IMR-90 (cell line): ENCODE measurements at regions not wholly inside any gene's neighbourhood (a gene's known extent, or its start where the extent isn't known, plus 50 kb on each side); places are given as distances from the start of the nearest gene placed in this dataset.

Experiments used
- ATAC-seq: fragments of 200-7000 bp; cut with Tn5 transposase; 2 replicates; pipeline ENCODE4 v1.9.1; 2020; ENCODE audit warnings: low read depth, mild to moderate bottlenecking, moderate library complexity
- BruUV-seq: library from RNA; stranded (reverse); fragments of 400-500 nt; replicated peaks from 2 replicates; lab custom pipeline; 2021; lab: Mats Ljungman, UMichigan
- CTCF ChIA-PET: fragments of 300-600 bp; formaldehyde crosslinking; extraction: SDS; loops from one replicate; lab custom pipeline; 2021; ENCODE audit warnings: antibody characterized with exemption; lab: Yijun Ruan, JAX
- POLR2A ChIA-PET: fragments of 300-600 bp; sonication (Branson Sonifier 250); formaldehyde crosslinking; loops from one replicate; lab custom pipeline; 2022; ENCODE audit warnings: antibody characterized with exemption; ENCODE audit not compliant: unreplicated experiment; lab: Charles Lee
- DNase-seq: peaks from one replicate; pipeline ENCODE4 v3.0.0; 2013
- H2AFZ ChIP-seq: replicated peaks from 2 replicates; pipeline ENCODE3; 2013; ENCODE audit warnings: low read length, mild to moderate bottlenecking; ENCODE audit not compliant: poor library complexity
- H2AK5ac ChIP-seq: 2 replicates; pipeline ENCODE4 v1.6.1; 2013; ENCODE audit warnings: low read depth, low read length, inconsistent platforms
- H2AK9ac ChIP-seq: replicated peaks from 2 replicates; pipeline ENCODE3; 2013; ENCODE audit warnings: mild to moderate bottlenecking, low read depth, low read length, moderate library complexity; ENCODE audit not compliant: poor library complexity
- H2BK120ac ChIP-seq: 2 replicates; pipeline ENCODE4 v1.6.1; 2013; ENCODE audit warnings: low read depth, low read length, inconsistent platforms
- H2BK15ac ChIP-seq: 3 replicates; pipeline ENCODE4 v1.6.1; 2013; ENCODE audit warnings: low read depth, low read length, inconsistent platforms
- H2BK20ac ChIP-seq: 2 replicates; pipeline ENCODE4 v1.6.1; 2013; ENCODE audit warnings: low read depth, mild to moderate bottlenecking, inconsistent platforms, low read length, moderate library complexity
- H2BK5ac ChIP-seq: 2 replicates; pipeline ENCODE4 v1.6.1; 2013; ENCODE audit warnings: mild to moderate bottlenecking, low read depth, low read length, inconsistent platforms; ENCODE audit not compliant: poor library complexity, severe bottlenecking
- H3K14ac ChIP-seq: replicated peaks from 2 replicates; pipeline ENCODE4 v1.6.1; 2013; ENCODE audit warnings: low read depth, low read length, inconsistent platforms
- H3K18ac ChIP-seq: 2 replicates; pipeline ENCODE4 v1.6.1; 2013; ENCODE audit warnings: low read depth, low read length, control low read depth
- H3K23ac ChIP-seq: 2 replicates; pipeline ENCODE4 v1.6.1; 2013; ENCODE audit warnings: low read depth, low read length, inconsistent platforms
- H3K27ac ChIP-seq: 2 replicates; pipeline ENCODE4 v1.5.1; 2013; ENCODE audit warnings: mild to moderate bottlenecking, control low read depth, low read length; ENCODE audit not compliant: insufficient read depth
- H3K27me3 ChIP-seq: 2 replicates; pipeline ENCODE4 v1.6.1; 2013; ENCODE audit warnings: low read length; ENCODE audit not compliant: control insufficient read depth, insufficient read depth
- H3K36me3 ChIP-seq: 2 replicates; pipeline ENCODE4 v1.6.1; 2013; ENCODE audit warnings: low read length, mixed read lengths; ENCODE audit not compliant: control insufficient read depth, insufficient read depth
- H3K4ac ChIP-seq: 2 replicates; pipeline ENCODE4 v1.6.1; 2013; ENCODE audit warnings: low read depth, low read length, inconsistent platforms
- H3K4me1 ChIP-seq: 2 replicates; pipeline ENCODE4 v1.6.1; 2013; ENCODE audit warnings: low read length, mixed read lengths; ENCODE audit not compliant: control insufficient read depth, insufficient read depth
- H3K4me2 ChIP-seq: 2 replicates; pipeline ENCODE4 v1.6.1; 2013; ENCODE audit warnings: low read depth, mild to moderate bottlenecking, control low read depth, low read length, moderate library complexity
- H3K4me3 ChIP-seq: 2 replicates; pipeline ENCODE4 v1.5.1; 2013; ENCODE audit warnings: low read depth, mild to moderate bottlenecking, control low read depth, low read length, moderate library complexity; ENCODE audit not compliant: insufficient read depth
- H3K56ac ChIP-seq: 2 replicates; pipeline ENCODE4 v1.6.1; 2013; ENCODE audit warnings: low read length, inconsistent platforms; ENCODE audit not compliant: insufficient read depth; ENCODE audit errors: extremely low read depth
- H3K79me1 ChIP-seq, 2 experiments: 2 replicates each; pipeline ENCODE4 v1.6.1; 2013; ENCODE audit warnings: low read length in 2 of 2, inconsistent platforms in 1 of 2, low read depth in 1 of 2
- H3K9ac ChIP-seq: 2 replicates; pipeline ENCODE4 v1.6.1; 2013; ENCODE audit warnings: low read depth, low read length, control low read depth
- H3K9me1 ChIP-seq: 2 replicates; pipeline ENCODE4 v1.6.1; 2013; ENCODE audit warnings: low read length, inconsistent platforms; ENCODE audit not compliant: insufficient read depth
- H3K9me3 ChIP-seq: 2 replicates; pipeline ENCODE4 v1.6.1; 2013; ENCODE audit warnings: low read length; ENCODE audit not compliant: control insufficient read depth, insufficient read depth
- H4K20me1 ChIP-seq: 2 replicates; pipeline ENCODE4 v1.6.1; 2013; ENCODE audit warnings: low read length, inconsistent platforms; ENCODE audit not compliant: insufficient read depth
- H4K5ac ChIP-seq: 2 replicates; pipeline ENCODE4 v1.6.1; 2013; ENCODE audit warnings: mild to moderate bottlenecking, low read depth, low read length, control low read depth
- H4K8ac ChIP-seq, 2 experiments: 2 replicates each; pipeline ENCODE4 v1.6.1; 2013; ENCODE audit warnings: low read depth in 2 of 2, low read length in 2 of 2, control low read depth in 1 of 2, inconsistent platforms in 1 of 2
- H4K91ac ChIP-seq: 2 replicates; pipeline ENCODE4 v1.6.1; 2013; ENCODE audit warnings: low read depth, low read length, inconsistent platforms; ENCODE audit not compliant: insufficient read depth
- MAZ ChIP-seq: IDR thresholded peaks from 2 replicates; pipeline ENCODE4 v1.6.1; 2012; ENCODE audit warnings: low read depth, mild to moderate bottlenecking, low read length, improper control_type of control experiment, moderate library complexity, borderline replicate concordance
- RAD21 ChIP-seq: IDR thresholded peaks from 2 replicates; pipeline ENCODE4 v1.6.1; 2012; ENCODE audit warnings: low read length, improper control_type of control experiment
- SMC3 ChIP-seq: fragments of 150-350 bp; IDR thresholded peaks from 2 replicates; pipeline ENCODE4 v1.6.1; 2016; ENCODE audit warnings: low read depth, mild to moderate bottlenecking, antibody characterized with exemption, low read length, moderate library complexity
- WGBS, 2 experiments: methylation state at CpG; one replicate each; pipeline versions ENCODE4 v1.1.5 to v1.1.7; 2013; ENCODE audit warnings: missing lambda C conversion rate in 2 of 2; ENCODE audit not compliant: insufficient read length in 1 of 2; ENCODE audit errors: extremely low coverage in 2 of 2; 5-methylcytosine and 5-hydroxymethylcytosine counted together
- dilution Hi-C: fragments of 300-500 bp; cut with HindIII; formaldehyde crosslinking; loops from one replicate; pipeline ENCODE4 v1.14.3; 2018; ENCODE audit warnings: low sequenced_read_pairs; ENCODE audit not compliant: unreplicated experiment
- in situ Hi-C: fragments of 300-500 bp; cut with MboI; formaldehyde crosslinking; loops from 3 replicates; pipeline ENCODE4 v1.14.3; 2019; ENCODE audit warnings: low sequenced_read_pairs, inconsistent platforms, mixed read lengths
- intact Hi-C: fragments of 100-400 bp; cut with micrococcal nuclease; formaldehyde crosslinking; loops from 2 replicates; pipeline ENCODE4 v1.10.0; 2022
- TF ChIP-seq, protein P1 (sequence below): fragments of 150-350 bp; IDR thresholded peaks from 2 replicates; pipeline ENCODE4 v1.6.1; 2017; ENCODE audit warnings: mild to moderate bottlenecking, antibody characterized with exemption, low read length, low read depth

DNA sequence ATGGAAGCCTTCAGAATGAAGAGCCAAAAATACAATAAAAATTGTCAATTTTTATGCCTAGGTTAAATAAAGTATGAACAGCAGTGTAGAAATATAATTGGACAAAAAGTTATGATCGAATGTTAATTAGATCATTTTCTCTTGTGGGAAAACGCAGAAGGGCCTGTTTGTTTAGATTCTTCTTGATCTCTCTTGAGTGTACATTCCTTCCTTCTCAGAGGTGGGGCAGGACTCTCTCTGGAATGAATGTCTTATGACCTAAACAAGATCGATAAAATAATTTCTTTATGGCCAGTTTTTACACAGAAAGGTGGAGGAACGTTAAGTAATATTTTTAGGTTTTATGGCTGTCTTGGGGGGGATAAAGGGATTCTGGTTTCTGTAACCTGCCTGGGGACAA lies 500.1 kb upstream of the MARCKS start:
- Histone ChIP-seq H3K27ac (no peak overlapping the region), H3K9me3 (no peaks in the 10 kb centered on the region), H3K27me3 (no peaks in the 10 kb centered on the region), H2BK20ac (no peak overlapping the region), H3K36me3 (no peaks in the 10 kb centered on the region), H3K18ac (no peak overlapping the region), H3K9me1 (peaks cover 11% of the 10 kb centered on the region), H3K4me3 (no peak overlapping the region), H3K9ac (no peak overlapping the region), H4K91ac (no peak overlapping the region), H3K14ac (no peak overlapping the region), H2AFZ (no peak overlapping the region), H4K8ac (no peak overlapping the region), H2AK5ac (no peak overlapping the region), H4K20me1 (no peaks in the 10 kb centered on the region), H2BK120ac (no peak overlapping the region), H3K4me2 (no peak overlapping the region), H3K4ac (no peak overlapping the region), H3K79me1 (no peaks in the 10 kb centered on the region; a peak in 1 of 4 replicates), H3K56ac (no peak overlapping the region), H2BK15ac (no peak overlapping the region), H4K5ac (no peak overlapping the region), H2AK9ac (no peak overlapping the region), H2BK5ac (no peak overlapping the region), H3K4me1 (peaks cover 28% of the 10 kb centered on the region), H3K23ac (no peak overlapping the region)
- ChIA-PET POLR2A (no interaction called here), CTCF (no interaction called here)
- BruUV-seq: no TSS peak
- no peak for TF ChIP-seq SMC3
- TF ChIP-seq, protein P1, sequence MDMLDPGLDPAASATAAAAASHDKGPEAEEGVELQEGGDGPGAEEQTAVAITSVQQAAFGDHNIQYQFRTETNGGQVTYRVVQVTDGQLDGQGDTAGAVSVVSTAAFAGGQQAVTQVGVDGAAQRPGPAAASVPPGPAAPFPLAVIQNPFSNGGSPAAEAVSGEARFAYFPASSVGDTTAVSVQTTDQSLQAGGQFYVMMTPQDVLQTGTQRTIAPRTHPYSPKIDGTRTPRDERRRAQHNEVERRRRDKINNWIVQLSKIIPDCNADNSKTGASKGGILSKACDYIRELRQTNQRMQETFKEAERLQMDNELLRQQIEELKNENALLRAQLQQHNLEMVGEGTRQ: no peak
- TF ChIP-seq MAZ: no peak
- TF ChIP-seq RAD21: no peak
- in situ Hi-C loops: no loop called here
- no CpG with 5 or more reads among the region's 4 CpGs for WGBS, 2 experiments
- ATAC-seq (no peak), DNase-seq (no peak)
- intact Hi-C loops: loop anchor here (10.0 kb wide), 1 partner anchor 572 kb away; no protein-coding TSS in a partner anchor
- dilution Hi-C loops: no loop called here
